ENCODE measurements at regions not wholly inside any gene's neighbourhood (a gene's known extent, or its start where the extent isn't known, plus 50 kb on each side); places are given as distances from the start of the nearest gene placed in this dataset.
"Not testable (repeated sequence)": the region's sequence is repeated elsewhere in the genome, so short reads cannot be mapped to it uniquely, and the experiment has no call there.

GRCh38 chr15:75792236-75792635 lies 51.0 kb upstream of the UBE2Q2 start:
- not testable (repeated sequence) for DNase-seq

GRCh38 chr15:75791337-75791713 lies 51.9 kb upstream of the UBE2Q2 start:
- DNase-seq, result no peak

GRCh38 chr15:75790631-75791336 lies 52.5 kb upstream of the UBE2Q2 start:
- DNase-seq, result no peak

GRCh38 chr15:75786575-75786947 lies 56.7 kb upstream of the UBE2Q2 start:
- DNase-seq, result no peak

GRCh38 chr15:75785771-75786574 lies 57.3 kb upstream of the UBE2Q2 start:
- DNase-seq, result peak in 1 of 6 experiments; percentile 8

- not testable (repeated sequence) for DNase-seq
Observed at GRCh38 chr15:75784511-75785480, 58.5 kb upstream of the UBE2Q2 start.

- not testable (repeated sequence) for DNase-seq
Observed at GRCh38 chr15:75783566-75783965, 59.7 kb upstream of the UBE2Q2 start.

GRCh38 chr15:75782926-75783325 lies 60.3 kb upstream of the UBE2Q2 start:
- DNase-seq, result no peak

GRCh38 chr15:75780995-75781394 lies 62.3 kb upstream of the UBE2Q2 start:
- not testable (repeated sequence) for DNase-seq

GRCh38 chr15:75779504-75779903 lies 63.7 kb upstream of the UBE2Q2 start:
- no peak for DNase-seq

- not testable (repeated sequence) for DNase-seq
Observed at GRCh38 chr15:75776871-75777610, 64.4 kb upstream of the CSPG4 start.

GRCh38 chr15:75776065-75776423 lies 63.4 kb upstream of the CSPG4 start:
- no peak for DNase-seq

GRCh38 chr15:75775296-75776064 lies 62.8 kb upstream of the CSPG4 start:
- DNase-seq, result no peak

GRCh38 chr15:75773974-75774373 lies 61.3 kb upstream of the CSPG4 start:
- not testable (repeated sequence) for DNase-seq

- DNase-seq, result not testable (repeated sequence)
Observed at GRCh38 chr15:75771054-75771453, 58.4 kb upstream of the CSPG4 start.

GRCh38 chr15:75770131-75770530 lies 57.5 kb upstream of the CSPG4 start:
- no peak for DNase-seq

- not testable (repeated sequence) for DNase-seq
Observed at GRCh38 chr15:75768526-75768925, 55.9 kb upstream of the CSPG4 start.

- not testable (repeated sequence) for DNase-seq
Observed at GRCh38 chr15:75765551-75766305, 53.1 kb upstream of the CSPG4 start.

GRCh38 chr15:75764845-75765550 lies 52.4 kb upstream of the CSPG4 start:
- not testable (repeated sequence) for DNase-seq

All from stimulated activated naive CD4-positive, alpha-beta T cell (primary cell).